Panc1 (cell line): ENCODE measurements at regions not wholly inside any gene's neighbourhood (a gene's known extent, or its start where the extent isn't known, plus 50 kb on each side); places are given as distances from the start of the nearest gene placed in this dataset.

Source experiments
- ATAC-seq: fragments of 200-7000 bp; cut with Tn5 transposase; 2 replicates; pipeline ENCODE4 v1.9.1; 2020; ENCODE audit warnings: mild to moderate bottlenecking, moderate library complexity
- BruUV-seq: library from RNA; stranded (reverse); fragments of 400-500 nt; replicated peaks from 2 replicates; lab custom pipeline; 2021; lab: Mats Ljungman, UMichigan
- CTCF ChIA-PET: fragments of 300-600 bp; sonication (Branson Sonifier 250); formaldehyde crosslinking; loops from one replicate; lab custom pipeline; 2022; ENCODE audit warnings: antibody characterized with exemption; lab: Charles Lee
- POLR2A ChIA-PET: fragments of 300-600 bp; sonication (Branson Sonifier 250); formaldehyde crosslinking; loops from one replicate; lab custom pipeline; 2022; ENCODE audit warnings: antibody characterized with exemption; lab: Charles Lee
- DNase-seq: peaks from one replicate; pipeline ENCODE4 v3.0.0-alpha.2; 2010; ENCODE audit warnings: low read depth, low spot score
- H3K27ac ChIP-seq: 2 replicates; pipeline ENCODE4 v1.5.1; 2011; ENCODE audit warnings: mild to moderate bottlenecking, low read length, inconsistent platforms
- H3K27me3 ChIP-seq: fragments of 200-500 bp; sonication (Bioruptor generic); 2 replicates; pipeline ENCODE4 v1.6.0; 2014; ENCODE audit warnings: low read length, inconsistent platforms; ENCODE audit not compliant: control insufficient read depth, insufficient read depth
- H3K36me3 ChIP-seq: fragments of 200-500 bp; sonication (Bioruptor generic); 2 replicates; pipeline ENCODE4 v1.5.1; 2014; ENCODE audit warnings: inconsistent platforms, mild to moderate bottlenecking, low read length, moderate library complexity; ENCODE audit not compliant: control insufficient read depth, insufficient read depth
- H3K4me1 ChIP-seq: 2 replicates; pipeline ENCODE4 v1.5.1; 2011; ENCODE audit warnings: inconsistent platforms, mild to moderate bottlenecking, low read length, moderate library complexity; ENCODE audit not compliant: control insufficient read depth, insufficient read depth
- H3K4me3 ChIP-seq, 2 experiments: 2 replicates each; pipeline ENCODE4 v1.5.1; 2011 to 2012; ENCODE audit warnings: low read depth in 2 of 2, low read length in 2 of 2, mild to moderate bottlenecking in 2 of 2, inconsistent platforms in 1 of 2, moderate library complexity in 1 of 2
- H3K9me3 ChIP-seq: fragments of 200-500 bp; sonication (Bioruptor generic); 2 replicates; pipeline ENCODE4 v1.5.1; 2014; ENCODE audit warnings: low read depth, mild to moderate bottlenecking, inconsistent platforms, low read length, moderate library complexity; ENCODE audit not compliant: control insufficient read depth, insufficient read depth
- CTCF ChIP-seq: fragments of 450-650 bp; IDR thresholded peaks from 2 replicates; pipeline ENCODE4 v1.5.1; 2017; ENCODE audit warnings: mild to moderate bottlenecking
- POLR2AphosphoS5 ChIP-seq: IDR thresholded peaks from 2 replicates; pipeline ENCODE4 v1.6.1; 2012; ENCODE audit warnings: mild to moderate bottlenecking, low read depth, low read length, moderate library complexity
- REST ChIP-seq, 2 experiments: IDR thresholded peaks; 2 replicates each; pipeline ENCODE4 v1.6.1; 2011 to 2012; ENCODE audit warnings: low read depth in 2 of 2, control low read depth in 1 of 2, low read length in 1 of 2, mild to moderate bottlenecking in 1 of 2, moderate library complexity in 1 of 2; ENCODE audit not compliant: insufficient read depth in 1 of 2
- SIN3A ChIP-seq: IDR thresholded peaks from 2 replicates; pipeline ENCODE4 v1.6.1; 2012; ENCODE audit warnings: low read depth, mild to moderate bottlenecking, low read length, moderate library complexity, borderline replicate concordance; ENCODE audit not compliant: insufficient read depth
- TCF7L2 ChIP-seq: IDR thresholded peaks from 2 replicates; pipeline ENCODE4 v1.6.1; 2011; ENCODE audit warnings: mild to moderate bottlenecking, low read depth, low read length, inconsistent platforms
- in situ Hi-C: cut with HindIII; loops from 2 replicates; pipeline ENCODE4 v1.10.0; 2016; ENCODE audit warnings: low sequenced_read_pairs, low pct_unique_long_range_greater_than_20kb
- intact Hi-C: fragments of 100-400 bp; cut with micrococcal nuclease; formaldehyde crosslinking; loops from one replicate; pipeline ENCODE4 v1.10.0; 2022; ENCODE audit not compliant: unreplicated experiment

- ChIA-PET CTCF (no interaction called here), POLR2A (no interaction called here)
- Histone ChIP-seq H3K4me3 (no peak overlapping the region), H3K4me1 (no peaks in the 10 kb centered on the region), H3K27ac (no peak overlapping the region), H3K36me3 (no peaks in the 10 kb centered on the region), H3K27me3 (no peaks in the 10 kb centered on the region), H3K9me3 (no peaks in the 10 kb centered on the region; the same call in 1 of the 2 replicates)
- no TSS peak for BruUV-seq
- intact Hi-C loops, result no loop called here
- in situ Hi-C loops, result no loop called here
- DNase-seq (no peak), ATAC-seq (no peak)
- TF ChIP-seq SIN3A (no peak), CTCF (no peak), TCF7L2 (no peak), POLR2AphosphoS5 (no peak), REST (IDR thresholded peaks at IDR 0.05; ENCODE audit: insufficient read depth in 1 of 2, low read depth in 2 of 2, low read length in 1 of 2) (no peak)
Observed at GRCh38 chr2:70367722-70368323, 66.0 kb upstream of the FAM136A start.

- BruUV-seq, result no TSS peak
- in situ Hi-C loops, result no loop called here
- no peak for DNase-seq
Observed at GRCh38 chr2:70362661-70363060, 60.8 kb upstream of the FAM136A start.

More at GRCh38 chr2:70362661-70363060, 60.8 kb upstream of the FAM136A start:
- H3K27me3 ChIP-seq, result no peaks in the 10 kb centered on the region
- intact Hi-C loops, result no loop called here
- H3K27ac ChIP-seq, result no peak overlapping the region
- no peaks in the 10 kb centered on the region for H3K9me3 ChIP-seq
- no peak overlapping the region for H3K4me3 ChIP-seq
- ATAC-seq, result no peak
- no peak for TF ChIP-seq CTCF
- TF ChIP-seq POLR2AphosphoS5, result no peak
- TF ChIP-seq SIN3A, result no peak
- no peak for TF ChIP-seq TCF7L2
- no peak for TF ChIP-seq REST (IDR thresholded peaks at IDR 0.05; ENCODE audit: insufficient read depth in 1 of 2, low read depth in 2 of 2, low read length in 1 of 2)
- POLR2A ChIA-PET, result no interaction called here
- CTCF ChIA-PET, result no interaction called here
- H3K36me3 ChIP-seq, result no peaks in the 10 kb centered on the region
- H3K4me1 ChIP-seq, result no peaks in the 10 kb centered on the region
